ENCODE measurements at regions not wholly inside any gene's neighbourhood (a gene's known extent, or its start where the extent isn't known, plus 50 kb on each side); places are given as distances from the start of the nearest gene placed in this dataset.

- TF ChIP-seq POLR2A (IDR thresholded peaks at IDR 0.05) (no peak), CTCF (IDR thresholded peaks at IDR 0.05) (no peak), POLR2AphosphoS5 (IDR thresholded peaks at IDR 0.05; ENCODE audit: insufficient read depth in 1 of 2, low read depth in 1 of 2) (no peak)
- DNase-seq (ENCODE audit: extremely low spot score in 2 of 2): no peak
- intact Hi-C loops (cut with DNase I): no loop called here
- no peaks in the 10 kb centered on the region for H3K36me3 ChIP-seq
- H3K27ac ChIP-seq: no peak overlapping the region
- H3K9me3 ChIP-seq: no peaks in the 10 kb centered on the region
- no peaks in the 10 kb centered on the region for H3K27me3 ChIP-seq
- no peak overlapping the region for H3K4me3 ChIP-seq
- H3K4me1 ChIP-seq: no peaks in the 10 kb centered on the region
Observed at GRCh38 chr14:84197704-84198103, 1332.2 kb upstream of the FLRT2 start.

- intact Hi-C loops (cut with DNase I): no loop called here
- H3K4me3 ChIP-seq: no peak overlapping the region
- TF ChIP-seq POLR2AphosphoS5 (IDR thresholded peaks at IDR 0.05; ENCODE audit: insufficient read depth in 1 of 2, low read depth in 1 of 2) (no peak), POLR2A (IDR thresholded peaks at IDR 0.05) (no peak), CTCF (IDR thresholded peaks at IDR 0.05) (no peak)
- no peaks in the 10 kb centered on the region for H3K4me1 ChIP-seq
- no peaks in the 10 kb centered on the region for H3K27me3 ChIP-seq
- no peak overlapping the region for H3K27ac ChIP-seq
- DNase-seq (ENCODE audit: extremely low spot score in 2 of 2): no peak
- H3K9me3 ChIP-seq: no peaks in the 10 kb centered on the region
- H3K36me3 ChIP-seq: no peaks in the 10 kb centered on the region
Observed at GRCh38 chr14:84202486-84202885, 1327.5 kb upstream of the FLRT2 start.

- no peaks in the 10 kb centered on the region for H3K9me3 ChIP-seq
- TF ChIP-seq POLR2AphosphoS5 (IDR thresholded peaks at IDR 0.05; ENCODE audit: insufficient read depth in 1 of 2, low read depth in 1 of 2): no peak
- TF ChIP-seq CTCF (IDR thresholded peaks at IDR 0.05): no peak
- TF ChIP-seq POLR2A (IDR thresholded peaks at IDR 0.05): no peak
- H3K36me3 ChIP-seq: no peaks in the 10 kb centered on the region
- H3K4me1 ChIP-seq: no peaks in the 10 kb centered on the region
- no peak for DNase-seq (ENCODE audit: extremely low spot score in 2 of 2)
- H3K27me3 ChIP-seq: no peaks in the 10 kb centered on the region
- no peak overlapping the region for H3K27ac ChIP-seq
- H3K4me3 ChIP-seq: no peak overlapping the region
- intact Hi-C loops (cut with DNase I): no loop called here
Observed at GRCh38 chr14:84203896-84204295, 1326.0 kb upstream of the FLRT2 start.

GRCh38 chr14:84208451-84208850 lies 1321.5 kb upstream of the FLRT2 start:
- no peak overlapping the region for H3K4me3 ChIP-seq
- no peaks in the 10 kb centered on the region for H3K4me1 ChIP-seq
- H3K27me3 ChIP-seq: no peaks in the 10 kb centered on the region
- DNase-seq (ENCODE audit: extremely low spot score in 2 of 2): no peak
- intact Hi-C loops (cut with DNase I): no loop called here
- TF ChIP-seq POLR2A (IDR thresholded peaks at IDR 0.05) (no peak), CTCF (IDR thresholded peaks at IDR 0.05) (no peak), POLR2AphosphoS5 (IDR thresholded peaks at IDR 0.05; ENCODE audit: insufficient read depth in 1 of 2, low read depth in 1 of 2) (no peak)
- no peaks in the 10 kb centered on the region for H3K36me3 ChIP-seq
- no peaks in the 10 kb centered on the region for H3K9me3 ChIP-seq
- H3K27ac ChIP-seq: no peak overlapping the region

DNA sequence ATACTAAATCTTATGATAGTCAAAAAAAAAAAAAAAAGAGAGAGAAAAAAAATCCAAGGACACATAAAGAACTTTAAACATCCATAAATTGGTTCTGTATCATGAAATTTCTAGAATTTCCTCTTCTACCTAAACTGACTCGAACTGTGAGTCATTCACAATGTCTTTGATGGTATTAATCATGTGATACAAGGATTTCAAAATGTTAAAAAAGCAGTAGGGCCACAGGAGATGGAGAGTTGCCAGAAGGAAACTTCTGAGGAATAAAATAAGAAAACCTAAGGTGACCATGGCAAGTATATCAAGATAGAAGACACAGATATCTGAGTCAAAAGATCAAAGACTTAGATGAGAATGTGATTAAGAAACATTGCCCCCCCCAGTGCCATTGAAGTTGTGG lies 1320.9 kb upstream of the FLRT2 start:
- TF ChIP-seq POLR2A (IDR thresholded peaks at IDR 0.05) (no peak), POLR2AphosphoS5 (IDR thresholded peaks at IDR 0.05; ENCODE audit: insufficient read depth in 1 of 2, low read depth in 1 of 2) (no peak)
- H3K36me3 ChIP-seq: no peaks in the 10 kb centered on the region
- no peak for DNase-seq (ENCODE audit: extremely low spot score in 2 of 2)
- H3K9me3 ChIP-seq: no peaks in the 10 kb centered on the region
- H3K27ac ChIP-seq: no peak overlapping the region
- H3K4me3 ChIP-seq: no peak overlapping the region
- no peaks in the 10 kb centered on the region for H3K4me1 ChIP-seq
- no peaks in the 10 kb centered on the region for H3K27me3 ChIP-seq
- intact Hi-C loops (cut with DNase I): no loop called here

GRCh38 chr14:84217066-84217465 lies 1312.9 kb upstream of the FLRT2 start:
- no peaks in the 10 kb centered on the region for H3K27me3 ChIP-seq
- no peaks in the 10 kb centered on the region for H3K36me3 ChIP-seq
- TF ChIP-seq CTCF (IDR thresholded peaks at IDR 0.05): no peak
- no peak for TF ChIP-seq POLR2AphosphoS5 (IDR thresholded peaks at IDR 0.05; ENCODE audit: insufficient read depth in 1 of 2, low read depth in 1 of 2)
- no peak for TF ChIP-seq POLR2A (IDR thresholded peaks at IDR 0.05)
- no peak overlapping the region for H3K4me3 ChIP-seq
- H3K9me3 ChIP-seq: no peaks in the 10 kb centered on the region
- no peak overlapping the region for H3K27ac ChIP-seq
- no peak for DNase-seq (ENCODE audit: extremely low spot score in 2 of 2)
- H3K4me1 ChIP-seq: no peaks in the 10 kb centered on the region
- intact Hi-C loops (cut with DNase I): no loop called here

Measured in vagina (tissue), 2 donors.